ENCODE measurements at regions not wholly inside any gene's neighbourhood (a gene's known extent, or its start where the extent isn't known, plus 50 kb on each side); places are given as distances from the start of the nearest gene placed in this dataset.

GRCh38 chr12:118866346-118866745, 115.0 kb upstream of the SRRM4 start:
- TF ChIP-seq CTCF (IDR thresholded peaks at IDR 0.05; ENCODE audit: extremely low read depth, missing control alignments) = no peak
- DNase-seq (ENCODE audit: low spot score) = no peak

GRCh38 chr12:118870551-118870950, 110.8 kb upstream of the SRRM4 start:
- no peak for DNase-seq (ENCODE audit: low spot score)
- TF ChIP-seq CTCF (IDR thresholded peaks at IDR 0.05; ENCODE audit: extremely low read depth, missing control alignments) = no peak

- TF ChIP-seq CTCF (IDR thresholded peaks at IDR 0.05; ENCODE audit: extremely low read depth, missing control alignments) = no peak
- no peak for DNase-seq (ENCODE audit: low spot score)
Observed at GRCh38 chr12:118874698-118875548, 106.4 kb upstream of the SRRM4 start.

GRCh38 chr12:118880720-118881493, 100.4 kb upstream of the SRRM4 start:
- DNase-seq (ENCODE audit: low spot score) = no peak
- no peak for TF ChIP-seq CTCF (IDR thresholded peaks at IDR 0.05; ENCODE audit: extremely low read depth, missing control alignments)

- no peak for TF ChIP-seq CTCF (IDR thresholded peaks at IDR 0.05; ENCODE audit: extremely low read depth, missing control alignments)
- no peak for DNase-seq (ENCODE audit: low spot score)
Observed at GRCh38 chr12:118884226-118884625, 97.1 kb upstream of the SRRM4 start.

- no peak for TF ChIP-seq CTCF (IDR thresholded peaks at IDR 0.05; ENCODE audit: extremely low read depth, missing control alignments)
- DNase-seq (ENCODE audit: low spot score) = no peak
Observed at GRCh38 chr12:118900993-118901392, 80.3 kb upstream of the SRRM4 start.

GRCh38 chr12:118908811-118909210, 72.5 kb upstream of the SRRM4 start:
- TF ChIP-seq CTCF (IDR thresholded peaks at IDR 0.05; ENCODE audit: extremely low read depth, missing control alignments) = no peak
- DNase-seq (ENCODE audit: low spot score) = no peak

All from GM20000 (cell line).